GM23248 (cell line): ENCODE measurements at regions not wholly inside any gene's neighbourhood (a gene's known extent, or its start where the extent isn't known, plus 50 kb on each side); places are given as distances from the start of the nearest gene placed in this dataset.

Source experiments
- EZH2 ChIP-seq: fragments of 200-600 bp; sonication (generic); IDR thresholded peaks from 2 replicates; pipeline ENCODE4 v1.6.1; 2018; ENCODE audit warnings: antibody characterized with exemption, mild to moderate bottlenecking; ENCODE audit not compliant: insufficient read depth, poor library complexity, severe bottlenecking
- EZH2phosphoT487 ChIP-seq: fragments of 200-600 bp; sonication (generic); IDR thresholded peaks from 2 replicates; pipeline ENCODE4 v1.6.1; 2018; ENCODE audit warnings: antibody characterized with exemption, moderate library complexity, mild to moderate bottlenecking, low read depth; ENCODE audit not compliant: insufficient read depth

DNA sequence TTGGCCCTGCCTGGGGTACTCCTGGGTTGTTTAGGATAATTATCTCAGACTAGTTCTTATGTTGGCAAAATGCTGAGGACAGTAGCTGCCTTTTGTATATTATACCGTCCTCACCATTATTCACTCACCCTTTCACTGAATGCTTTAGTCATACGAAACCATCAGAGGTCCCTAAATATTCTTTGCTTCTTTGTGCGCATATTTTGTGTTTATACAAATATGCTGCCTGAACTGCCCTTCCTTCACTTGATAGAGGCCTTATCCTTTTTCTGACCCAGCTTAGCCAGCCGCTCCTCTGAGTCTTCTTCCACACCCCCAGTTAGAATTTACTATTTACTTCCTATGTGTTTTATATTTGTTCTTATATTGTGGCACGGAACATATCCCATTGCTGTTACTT, 70.2 kb upstream of the OSBPL3 start:
- TF ChIP-seq EZH2 = no peak
- no peak for TF ChIP-seq EZH2phosphoT487
